Memory B cell (primary cell): ENCODE measurements at regions not wholly inside any gene's neighbourhood (a gene's known extent, or its start where the extent isn't known, plus 50 kb on each side); places are given as distances from the start of the nearest gene placed in this dataset.
"Not testable (repeated sequence)": the region's sequence is repeated elsewhere in the genome, so short reads cannot be mapped to it uniquely, and the experiment has no call there.

ENCODE experiments used
- ATAC-seq: fragments of 150-1000 bp; cut with Tn5 transposase; 2 replicates; pipeline ENCODE4 v1.10.0; 2021; ENCODE audit warnings: low read depth, mild to moderate bottlenecking, moderate library complexity
- DNase-seq, 2 donors: peaks; one replicate each; pipeline ENCODE4 v3.0.0; 2022; ENCODE audit warnings: low spot score in 2 of 2
- H3K27ac Mint-ChIP-seq: one replicate; pipeline ENCODE4 v1.8.0; 2022; ENCODE audit warnings: mild to moderate bottlenecking, moderate library complexity, mixed read lengths
- H3K27me3 Mint-ChIP-seq: one replicate; pipeline ENCODE4 v1.8.0; 2022; ENCODE audit warnings: mixed read lengths
- H3K36me3 Mint-ChIP-seq: one replicate; pipeline ENCODE4 v1.8.0; 2022; ENCODE audit warnings: mild to moderate bottlenecking, mixed read lengths
- H3K4me1 Mint-ChIP-seq: one replicate; pipeline ENCODE4 v1.8.0; 2022; ENCODE audit warnings: mixed read lengths
- H3K4me3 Mint-ChIP-seq: one replicate; pipeline ENCODE4 v1.8.0; 2022; ENCODE audit warnings: mild to moderate bottlenecking, moderate library complexity, mixed read lengths
- H3K9me3 Mint-ChIP-seq: one replicate; pipeline ENCODE4 v1.8.0; 2022; ENCODE audit warnings: mixed read lengths

- Mint-ChIP-seq H3K27ac (no peak overlapping the region), H3K9me3 (peaks cover 16% of the 10 kb centered on the region), H3K36me3 (no peaks in the 10 kb centered on the region), H3K4me1 (no peaks in the 10 kb centered on the region), H3K27me3 (no peaks in the 10 kb centered on the region), H3K4me3 (no peak overlapping the region)
- ATAC-seq, result no peak
- DNase-seq, result no peak
Measured at GRCh38 chr19:31883296-31883990, 462.0 kb upstream of the ZNF507 start.

- DNase-seq, result no peak
- Mint-ChIP-seq H3K4me1 (no peaks in the 10 kb centered on the region), H3K36me3 (peaks cover 1% of the 10 kb centered on the region), H3K4me3 (no peak overlapping the region), H3K27ac (no peak overlapping the region), H3K27me3 (no peaks in the 10 kb centered on the region), H3K9me3 (peaks cover 16% of the 10 kb centered on the region)
- no peak for ATAC-seq
Measured at GRCh38 chr19:31885280-31885853, 460.0 kb upstream of the ZNF507 start.

- Mint-ChIP-seq H3K36me3 (peaks cover 3% of the 10 kb centered on the region), H3K9me3 (peaks cover 24% of the 10 kb centered on the region), H3K27ac (no peak overlapping the region), H3K27me3 (no peaks in the 10 kb centered on the region), H3K4me1 (no peaks in the 10 kb centered on the region), H3K4me3 (no peak overlapping the region)
- DNase-seq, result no peak
- ATAC-seq, result no peak
Measured at GRCh38 chr19:31890230-31890629, 455.2 kb upstream of the ZNF507 start.

- H3K27me3 Mint-ChIP-seq, result no peaks in the 10 kb centered on the region
- no peak overlapping the region for H3K4me3 Mint-ChIP-seq
- no peaks in the 10 kb centered on the region for H3K4me1 Mint-ChIP-seq
- H3K27ac Mint-ChIP-seq, result no peak overlapping the region
- DNase-seq (no peak), ATAC-seq (no peak)
- H3K9me3 Mint-ChIP-seq, result peaks cover 26% of the 10 kb centered on the region
- peaks cover 3% of the 10 kb centered on the region for H3K36me3 Mint-ChIP-seq
Measured at GRCh38 chr19:31892060-31892459, 453.4 kb upstream of the ZNF507 start.

- H3K27ac Mint-ChIP-seq, H3K27me3 Mint-ChIP-seq, H3K4me3 Mint-ChIP-seq, H3K36me3 Mint-ChIP-seq, ATAC-seq, DNase-seq, H3K4me1 Mint-ChIP-seq: not testable (repeated sequence)
- H3K9me3 Mint-ChIP-seq, result peaks cover 24% of the 10 kb centered on the region
Measured at GRCh38 chr19:31893491-31893890, 451.9 kb upstream of the ZNF507 start.

GRCh38 chr19:31894451-31894850, 451.0 kb upstream of the ZNF507 start:
- H3K36me3 Mint-ChIP-seq, result peaks cover 2% of the 10 kb centered on the region

GRCh38 chr19:31897292-31897691, 448.1 kb upstream of the ZNF507 start:
- H3K4me1 Mint-ChIP-seq, result no peaks in the 10 kb centered on the region
- H3K36me3 Mint-ChIP-seq, result peaks cover 2% of the 10 kb centered on the region
- H3K27ac Mint-ChIP-seq, result no peak overlapping the region
- peaks cover 17% of the 10 kb centered on the region for H3K9me3 Mint-ChIP-seq
- DNase-seq (no peak), ATAC-seq (no peak)
- H3K27me3 Mint-ChIP-seq, result no peaks in the 10 kb centered on the region
- no peak overlapping the region for H3K4me3 Mint-ChIP-seq

More at GRCh38 chr19:31894451-31894850, 451.0 kb upstream of the ZNF507 start:
- no peak overlapping the region for H3K4me3 Mint-ChIP-seq
- ATAC-seq (no peak), DNase-seq (no peak)
- H3K27ac Mint-ChIP-seq, result no peak overlapping the region
- H3K27me3 Mint-ChIP-seq, result no peaks in the 10 kb centered on the region
- peaks cover 22% of the 10 kb centered on the region for H3K9me3 Mint-ChIP-seq
- H3K4me1 Mint-ChIP-seq, result no peaks in the 10 kb centered on the region

GRCh38 chr19:31900991-31901390, 444.4 kb upstream of the ZNF507 start:
- no peak for ATAC-seq
- no peaks in the 10 kb centered on the region for H3K27me3 Mint-ChIP-seq
- peaks cover 15% of the 10 kb centered on the region for H3K9me3 Mint-ChIP-seq
- H3K27ac Mint-ChIP-seq, result no peak overlapping the region
- H3K36me3 Mint-ChIP-seq, result no peaks in the 10 kb centered on the region
- no peak overlapping the region for H3K4me3 Mint-ChIP-seq
- DNase-seq, result no peak
- no peaks in the 10 kb centered on the region for H3K4me1 Mint-ChIP-seq

- no peaks in the 10 kb centered on the region for H3K4me1 Mint-ChIP-seq
- no peak for ATAC-seq
- peaks cover 12% of the 10 kb centered on the region for H3K9me3 Mint-ChIP-seq
- H3K36me3 Mint-ChIP-seq, result no peaks in the 10 kb centered on the region
- no peak for DNase-seq
- H3K27me3 Mint-ChIP-seq, result no peaks in the 10 kb centered on the region
- H3K27ac Mint-ChIP-seq, result no peak overlapping the region
- H3K4me3 Mint-ChIP-seq, result no peak overlapping the region
Measured at GRCh38 chr19:31902821-31903220, 442.6 kb upstream of the ZNF507 start.

- H3K9me3 Mint-ChIP-seq, result peaks cover 12% of the 10 kb centered on the region
- H3K36me3 Mint-ChIP-seq, result no peaks in the 10 kb centered on the region
- no peak for ATAC-seq
Measured at GRCh38 chr19:31903979-31904378, 441.4 kb upstream of the ZNF507 start.

GRCh38 chr19:31906111-31906871, 439.1 kb upstream of the ZNF507 start:
- no peaks in the 10 kb centered on the region for H3K36me3 Mint-ChIP-seq
- H3K4me1 Mint-ChIP-seq, result no peaks in the 10 kb centered on the region
- no peaks in the 10 kb centered on the region for H3K27me3 Mint-ChIP-seq
- ATAC-seq (no peak), DNase-seq (no peak)
- peaks cover 13% of the 10 kb centered on the region for H3K9me3 Mint-ChIP-seq
- no peak overlapping the region for H3K4me3 Mint-ChIP-seq
- no peak overlapping the region for H3K27ac Mint-ChIP-seq

More at GRCh38 chr19:31903979-31904378, 441.4 kb upstream of the ZNF507 start:
- Mint-ChIP-seq H3K27me3 (no peaks in the 10 kb centered on the region), H3K4me3 (no peak overlapping the region), H3K27ac (no peak overlapping the region), H3K4me1 (no peaks in the 10 kb centered on the region)
- no peak for DNase-seq

GRCh38 chr19:31907661-31908060, 437.7 kb upstream of the ZNF507 start:
- Mint-ChIP-seq H3K9me3 (peaks cover 11% of the 10 kb centered on the region), H3K4me3 (no peak overlapping the region), H3K27ac (no peak overlapping the region), H3K36me3 (no peaks in the 10 kb centered on the region), H3K27me3 (no peaks in the 10 kb centered on the region), H3K4me1 (no peaks in the 10 kb centered on the region)
- no peak for ATAC-seq
- DNase-seq, result no peak

- Mint-ChIP-seq H3K36me3 (no peaks in the 10 kb centered on the region), H3K9me3 (peaks cover 11% of the 10 kb centered on the region), H3K27ac (no peak overlapping the region), H3K4me3 (no peak overlapping the region), H3K27me3 (no peaks in the 10 kb centered on the region), H3K4me1 (no peaks in the 10 kb centered on the region)
- ATAC-seq (no peak), DNase-seq (no peak)
Measured at GRCh38 chr19:31908080-31908479, 437.3 kb upstream of the ZNF507 start.

- Mint-ChIP-seq H3K27ac (no peak overlapping the region), H3K4me1 (no peaks in the 10 kb centered on the region)
Measured at GRCh38 chr19:31908496-31909225, 436.7 kb upstream of the ZNF507 start.

More at GRCh38 chr19:31908496-31909225, 436.7 kb upstream of the ZNF507 start:
- no peak overlapping the region for H3K4me3 Mint-ChIP-seq
- no peak for DNase-seq
- H3K9me3 Mint-ChIP-seq, result peaks cover 9% of the 10 kb centered on the region
- H3K27me3 Mint-ChIP-seq, result no peaks in the 10 kb centered on the region
- no peak for ATAC-seq
- no peaks in the 10 kb centered on the region for H3K36me3 Mint-ChIP-seq
